ENCODE measurements at regions not wholly inside any gene's neighbourhood (a gene's known extent, or its start where the extent isn't known, plus 50 kb on each side); places are given as distances from the start of the nearest gene placed in this dataset.

- TF ChIP-seq CTCF (IDR thresholded peaks at IDR 0.05; ENCODE audit: insufficient read depth, missing control alignments) = no peak
- DNase-seq (ENCODE audit: insufficient read length, low spot score) (no peak), FAIRE-seq (no peak)
Measured at GRCh38 chr10:78346721-78347120, 313.1 kb downstream of the RPS24 start.

- TF ChIP-seq CTCF (IDR thresholded peaks at IDR 0.05; ENCODE audit: insufficient read depth, missing control alignments) = no peak
- DNase-seq (ENCODE audit: insufficient read length, low spot score) = no peak
- FAIRE-seq = no peak
Measured at GRCh38 chr10:78348411-78349164, 314.9 kb downstream of the RPS24 start.

GRCh38 chr10:78349165-78349516 is 315.5 kb downstream of the RPS24 start:
- DNase-seq (ENCODE audit: insufficient read length, low spot score) (no peak), FAIRE-seq (no peak)
- TF ChIP-seq CTCF (IDR thresholded peaks at IDR 0.05; ENCODE audit: insufficient read depth, missing control alignments) = no peak

- no peak for TF ChIP-seq CTCF (IDR thresholded peaks at IDR 0.05; ENCODE audit: insufficient read depth, missing control alignments)
- FAIRE-seq = no peak
- DNase-seq (ENCODE audit: insufficient read length, low spot score) = no peak
Measured at GRCh38 chr10:78349911-78350663, 316.4 kb downstream of the RPS24 start.

- no peak for TF ChIP-seq CTCF (IDR thresholded peaks at IDR 0.05; ENCODE audit: insufficient read depth, missing control alignments)
- FAIRE-seq = no peak
- no peak for DNase-seq (ENCODE audit: insufficient read length, low spot score)
Measured at GRCh38 chr10:78351283-78351682, 317.6 kb downstream of the RPS24 start.

GRCh38 chr10:78351809-78352208 is 318.1 kb downstream of the RPS24 start:
- FAIRE-seq (no peak), DNase-seq (ENCODE audit: insufficient read length, low spot score) (no peak)

More at GRCh38 chr10:78351809-78352208, 318.1 kb downstream of the RPS24 start:
- TF ChIP-seq CTCF (IDR thresholded peaks at IDR 0.05; ENCODE audit: insufficient read depth, missing control alignments) = no peak

Measured in D721Med (cell line).